PC-3 (cell line): ENCODE measurements at regions not wholly inside any gene's neighbourhood (a gene's known extent, or its start where the extent isn't known, plus 50 kb on each side); places are given as distances from the start of the nearest gene placed in this dataset.

Source experiments
- CTCF ChIP-seq: fragments of 300-600 bp; sonication (generic); conservative IDR thresholded peaks from 2 replicates; pipeline ENCODE4 v1.5.1; 2017; ENCODE audit warnings: antibody characterized with exemption, low read depth, mild to moderate bottlenecking, low read length
- EZH2 ChIP-seq: fragments of 300-600 bp; sonication (generic); IDR thresholded peaks from one replicate; pipeline ENCODE4 v1.6.1; 2017; ENCODE audit warnings: antibody characterized with exemption, mild to moderate bottlenecking, low read length; ENCODE audit not compliant: unreplicated experiment

GRCh38 chr7:70986297-70986696 is 145.6 kb upstream of the GALNT17 start:
- TF ChIP-seq CTCF (no peak), EZH2 (no peak)
